CD4-positive, alpha-beta memory T cell (primary cell): ENCODE measurements at regions not wholly inside any gene's neighbourhood (a gene's known extent, or its start where the extent isn't known, plus 50 kb on each side); places are given as distances from the start of the nearest gene placed in this dataset.

Experiments used
- CTCF ChIA-PET: fragments of 350-600 bp; sonication (Branson Sonifier 250); formaldehyde crosslinking; loops from one replicate; lab custom pipeline; 2021; ENCODE audit warnings: inconsistent platforms; ENCODE audit not compliant: partially characterized antibody; lab: Charles Lee
- POLR2A ChIA-PET: fragments of 350-600 bp; sonication (Branson Sonifier 250); formaldehyde crosslinking; loops from one replicate; lab custom pipeline; 2021; ENCODE audit not compliant: partially characterized antibody; lab: Charles Lee
- DNase-seq, 5 donors: peaks; one replicate each; pipeline versions ENCODE4 v3.0.0 to v3.0.0-alpha.2; 2020 to 2022; ENCODE audit warnings: mixed read lengths in 1 of 5
- H3K27ac ChIP-seq: one replicate; pipeline ENCODE4 v1.7.0; 2013; ENCODE audit warnings: low read depth, low read length
- H3K27me3 ChIP-seq: 2 replicates; pipeline ENCODE4 v1.7.0; 2013; ENCODE audit warnings: mild to moderate bottlenecking, low read length, moderate library complexity; ENCODE audit not compliant: insufficient read depth
- H3K36me3 ChIP-seq: 2 replicates; pipeline ENCODE4 v1.7.0; 2013; ENCODE audit warnings: mild to moderate bottlenecking, low read length, moderate library complexity; ENCODE audit not compliant: insufficient read depth
- H3K4me1 ChIP-seq: 2 replicates; pipeline ENCODE4 v1.7.0; 2013; ENCODE audit warnings: mild to moderate bottlenecking, low read length, moderate library complexity; ENCODE audit not compliant: insufficient read depth
- H3K4me3 ChIP-seq, 2 donors: one replicate each; pipeline ENCODE4 v1.7.0; 2013; ENCODE audit warnings: low read length in 2 of 2, mild to moderate bottlenecking in 1 of 2
- H3K9me3 ChIP-seq, 2 donors: one replicate each; pipeline ENCODE4 v1.7.0; 2013; ENCODE audit warnings: low read length in 2 of 2, control low read depth in 1 of 2; ENCODE audit not compliant: control insufficient read depth in 1 of 2
- H3K27ac Mint-ChIP-seq, 7 donors: one replicate each; pipeline ENCODE4 v1.8.0; 2020 to 2021; ENCODE audit warnings: mixed read lengths in 7 of 7, mild to moderate bottlenecking in 6 of 7, inconsistent platforms in 3 of 7, moderate library complexity in 3 of 7
- H3K27me3 Mint-ChIP-seq, 2 donors: one replicate each; pipeline ENCODE4 v1.8.0; 2020 to 2021; ENCODE audit warnings: mixed read lengths in 2 of 2
- H3K36me3 Mint-ChIP-seq, 2 donors: one replicate each; pipeline ENCODE4 v1.8.0; 2020 to 2021; ENCODE audit warnings: mixed read lengths in 2 of 2, inconsistent platforms in 1 of 2, mild to moderate bottlenecking in 1 of 2
- H3K4me1 Mint-ChIP-seq, 4 donors: one replicate each; pipeline ENCODE4 v1.8.0; 2020 to 2021; ENCODE audit warnings: mixed read lengths in 4 of 4, mild to moderate bottlenecking in 1 of 4
- H3K4me3 Mint-ChIP-seq, 8 donors: one replicate each; pipeline ENCODE4 v1.8.0; 2020 to 2021; ENCODE audit warnings: mixed read lengths in 8 of 8, mild to moderate bottlenecking in 7 of 8, moderate library complexity in 6 of 8, inconsistent platforms in 3 of 8
- H3K9me3 Mint-ChIP-seq, 8 donors: one replicate each; pipeline ENCODE4 v1.8.0; 2020 to 2021; ENCODE audit warnings: mixed read lengths in 8 of 8, mild to moderate bottlenecking in 5 of 8, inconsistent platforms in 3 of 8, moderate library complexity in 1 of 8
- intact Hi-C: fragments of 100-400 bp; cut with micrococcal nuclease; formaldehyde crosslinking; loops from one replicate; pipeline ENCODE4 v1.15.1; 2023

GRCh38 chr17:77386502-77387192 is 245.9 kb downstream of the SEC14L1 start:
- H3K27me3 Mint-ChIP-seq, result no peaks in the 10 kb centered on the region
- peaks cover 60 to 94% (median 82%) of the 10 kb centered on the region in 4 donors for H3K4me1 Mint-ChIP-seq
- intact Hi-C loops, result no loop called here
- POLR2A ChIA-PET, result interaction anchor here (1.0 to 97.0 kb wide), 4 partner anchors 13 to 54 kb away, joined by 3 to 6031 read pairs (median 133); no protein-coding TSS in a partner anchor
- peaks cover 0 to 5% (median 0%) of the 10 kb centered on the region in 8 donors for H3K9me3 Mint-ChIP-seq
- peak overlapping the region; percentile 70 to 90 (median 83) for H3K27ac Mint-ChIP-seq
- DNase-seq, result no peak
- no peaks in the 10 kb centered on the region for H3K27me3 ChIP-seq
- H3K4me1 ChIP-seq, result peaks cover 95% of the 10 kb centered on the region
- no peak overlapping the region for H3K27ac ChIP-seq
- H3K4me3 Mint-ChIP-seq, result peak overlapping the region in 7 of 8 donors; percentile 16 to 68 (median 35)
- no peaks in the 10 kb centered on the region for H3K36me3 ChIP-seq
- H3K9me3 ChIP-seq, result no peaks in the 10 kb centered on the region
- H3K4me3 ChIP-seq, result no peak overlapping the region
- CTCF ChIA-PET, result interaction anchor here (1.5 to 9.3 kb wide), 4 partner anchors 10 to 43 kb away, joined by 3 to 97 read pairs (median 4); no protein-coding TSS in a partner anchor
- peaks cover 8 to 32% of the 10 kb centered on the region in 2 donors for H3K36me3 Mint-ChIP-seq

GRCh38 chr17:77387891-77388290 is 247.1 kb downstream of the SEC14L1 start:
- H3K36me3 Mint-ChIP-seq, result peaks cover 8 to 31% of the 10 kb centered on the region in 2 donors
- Histone ChIP-seq H3K27ac (no peak overlapping the region), H3K9me3 (no peaks in the 10 kb centered on the region), H3K36me3 (no peaks in the 10 kb centered on the region), H3K4me3 (no peak overlapping the region), H3K27me3 (no peaks in the 10 kb centered on the region), H3K4me1 (peaks cover 95% of the 10 kb centered on the region)
- H3K27me3 Mint-ChIP-seq, result no peaks in the 10 kb centered on the region
- no peak for DNase-seq
- POLR2A ChIA-PET, result interaction anchor here (1.2 to 97.0 kb wide), 4 partner anchors 14 to 56 kb away, joined by 3 to 6031 read pairs (median 176); no protein-coding TSS in a partner anchor
- CTCF ChIA-PET, result interaction anchor here (0.8 to 9.3 kb wide), 5 partner anchors 13 to 56 kb away, joined by 3 to 97 read pairs (median 4); no protein-coding TSS in a partner anchor
- H3K4me3 Mint-ChIP-seq, result peak overlapping the region in 6 of 8 donors; percentile 45 to 89 (median 62)
- intact Hi-C loops, result no loop called here
- peaks cover 56 to 94% (median 84%) of the 10 kb centered on the region in 4 donors for H3K4me1 Mint-ChIP-seq
- peak overlapping the region in 5 of 7 donors; percentile 40 to 95 (median 87) for H3K27ac Mint-ChIP-seq
- peaks cover 0 to 5% (median 0%) of the 10 kb centered on the region in 8 donors for H3K9me3 Mint-ChIP-seq

GRCh38 chr17:77388384-77389306 is 247.9 kb downstream of the SEC14L1 start:
- peaks cover 0 to 5% (median 0%) of the 10 kb centered on the region in 8 donors for H3K9me3 Mint-ChIP-seq
- POLR2A ChIA-PET, result interaction anchor here (0.9 to 97.0 kb wide), 8 partner anchors 15 to 106 kb away, joined by 3 to 6031 read pairs (median 6); no protein-coding TSS in a partner anchor
- CTCF ChIA-PET, result interaction anchor here (1.0 to 9.3 kb wide), 10 partner anchors 8 to 74 kb away, joined by 3 to 97 read pairs (median 8); no protein-coding TSS in a partner anchor

GRCh38 chr17:77390870-77391269 is 250.1 kb downstream of the SEC14L1 start:
- no peaks in the 10 kb centered on the region for H3K27me3 ChIP-seq
- POLR2A ChIA-PET, result interaction anchor here (1.5 to 97.0 kb wide), 10 partner anchors 9 to 567 kb away, joined by 3 to 6031 read pairs (median 11); partner anchors contain the start of gene TNRC6C

More at GRCh38 chr17:77388384-77389306, 247.9 kb downstream of the SEC14L1 start:
- peaks cover 49 to 93% (median 82%) of the 10 kb centered on the region in 4 donors for H3K4me1 Mint-ChIP-seq
- intact Hi-C loops, result no loop called here
- H3K36me3 Mint-ChIP-seq, result peaks cover 6 to 26% of the 10 kb centered on the region in 2 donors
- H3K27me3 Mint-ChIP-seq, result no peaks in the 10 kb centered on the region
- Histone ChIP-seq H3K36me3 (no peaks in the 10 kb centered on the region), H3K27me3 (no peaks in the 10 kb centered on the region), H3K9me3 (no peaks in the 10 kb centered on the region), H3K27ac (peak overlapping the region; percentile 65), H3K4me3 (peak overlapping the region in 1 of 2 donors; percentile 49), H3K4me1 (peaks cover 95% of the 10 kb centered on the region)
- peak overlapping the region; percentile 83 to 90 (median 88) for H3K4me3 Mint-ChIP-seq
- no peak for DNase-seq
- peak overlapping the region; percentile 89 to 97 (median 95) for H3K27ac Mint-ChIP-seq

GRCh38 chr17:77391668-77392375 is 251.1 kb downstream of the SEC14L1 start:
- Mint-ChIP-seq H3K4me3 (peak overlapping the region; percentile 57 to 84 (median 67)), H3K36me3 (peaks cover 7 to 22% of the 10 kb centered on the region in 2 donors), H3K27me3 (no peaks in the 10 kb centered on the region), H3K27ac (peak overlapping the region; percentile 86 to 95 (median 89)), H3K9me3 (peaks cover 0 to 5% (median 0%) of the 10 kb centered on the region in 8 donors), H3K4me1 (peaks cover 39 to 91% (median 78%) of the 10 kb centered on the region in 4 donors)
- peak; percentile 39 to 75 (median 48) for DNase-seq
- no peaks in the 10 kb centered on the region for H3K9me3 ChIP-seq
- no peaks in the 10 kb centered on the region for H3K27me3 ChIP-seq
- peaks cover 4% of the 10 kb centered on the region for H3K36me3 ChIP-seq
- ChIA-PET POLR2A (interaction anchor here (0.9 to 97.0 kb wide), 14 partner anchors 10 to 655 kb away, joined by 3 to 6031 read pairs (median 4); partner anchors contain the start of genes SRSF2 and TNRC6C), CTCF (interaction anchor here (0.7 to 9.3 kb wide), 9 partner anchors 9 to 103 kb away, joined by 3 to 97 read pairs (median 6); no protein-coding TSS in a partner anchor)
- intact Hi-C loops, result loop anchor here (1.0 kb wide), 2 partner anchors 8 to 18 kb away; no protein-coding TSS in a partner anchor
- H3K4me1 ChIP-seq, result peaks cover 95% of the 10 kb centered on the region
- H3K4me3 ChIP-seq, result peak overlapping the region in 1 of 2 donors; percentile 11
- peak overlapping the region; percentile 50 for H3K27ac ChIP-seq

More at GRCh38 chr17:77390870-77391269, 250.1 kb downstream of the SEC14L1 start:
- no peak for DNase-seq
- Histone ChIP-seq H3K27ac (no peak overlapping the region), H3K4me1 (peaks cover 95% of the 10 kb centered on the region), H3K36me3 (no peaks in the 10 kb centered on the region), H3K4me3 (no peak overlapping the region), H3K9me3 (no peaks in the 10 kb centered on the region)
- CTCF ChIA-PET, result interaction anchor here (0.7 to 9.3 kb wide), 8 partner anchors 10 to 1377 kb away, joined by 3 to 97 read pairs (median 14); no protein-coding TSS in a partner anchor
- H3K4me1 Mint-ChIP-seq, result peaks cover 44 to 91% (median 79%) of the 10 kb centered on the region in 4 donors
- H3K4me3 Mint-ChIP-seq, result peak overlapping the region in 7 of 8 donors; percentile 39 to 84 (median 68)
- H3K27me3 Mint-ChIP-seq, result no peaks in the 10 kb centered on the region
- H3K9me3 Mint-ChIP-seq, result peaks cover 0 to 5% (median 0%) of the 10 kb centered on the region in 8 donors
- peak overlapping the region; percentile 37 to 95 (median 89) for H3K27ac Mint-ChIP-seq
- intact Hi-C loops, result loop anchor here (1.0 kb wide), 1 partner anchor 9 kb away; no protein-coding TSS in a partner anchor
- peaks cover 7 to 26% of the 10 kb centered on the region in 2 donors for H3K36me3 Mint-ChIP-seq
